Panc1 (cell line): ENCODE measurements at regions not wholly inside any gene's neighbourhood (a gene's known extent, or its start where the extent isn't known, plus 50 kb on each side); places are given as distances from the start of the nearest gene placed in this dataset.

Experiments
- ATAC-seq: fragments of 200-7000 bp; cut with Tn5 transposase; 2 replicates; pipeline ENCODE4 v1.9.1; 2020; ENCODE audit warnings: mild to moderate bottlenecking, moderate library complexity
- BruUV-seq: library from RNA; stranded (reverse); fragments of 400-500 nt; replicated peaks from 2 replicates; lab custom pipeline; 2021; lab: Mats Ljungman, UMichigan
- CTCF ChIA-PET: fragments of 300-600 bp; sonication (Branson Sonifier 250); formaldehyde crosslinking; loops from one replicate; lab custom pipeline; 2022; ENCODE audit warnings: antibody characterized with exemption; lab: Charles Lee
- POLR2A ChIA-PET: fragments of 300-600 bp; sonication (Branson Sonifier 250); formaldehyde crosslinking; loops from one replicate; lab custom pipeline; 2022; ENCODE audit warnings: antibody characterized with exemption; lab: Charles Lee
- DNase-seq: peaks from one replicate; pipeline ENCODE4 v3.0.0-alpha.2; 2010; ENCODE audit warnings: low read depth, low spot score
- H3K27ac ChIP-seq: 2 replicates; pipeline ENCODE4 v1.5.1; 2011; ENCODE audit warnings: mild to moderate bottlenecking, low read length, inconsistent platforms
- H3K27me3 ChIP-seq: fragments of 200-500 bp; sonication (Bioruptor generic); 2 replicates; pipeline ENCODE4 v1.6.0; 2014; ENCODE audit warnings: low read length, inconsistent platforms; ENCODE audit not compliant: control insufficient read depth, insufficient read depth
- H3K36me3 ChIP-seq: fragments of 200-500 bp; sonication (Bioruptor generic); 2 replicates; pipeline ENCODE4 v1.5.1; 2014; ENCODE audit warnings: inconsistent platforms, mild to moderate bottlenecking, low read length, moderate library complexity; ENCODE audit not compliant: control insufficient read depth, insufficient read depth
- H3K4me1 ChIP-seq: 2 replicates; pipeline ENCODE4 v1.5.1; 2011; ENCODE audit warnings: inconsistent platforms, mild to moderate bottlenecking, low read length, moderate library complexity; ENCODE audit not compliant: control insufficient read depth, insufficient read depth
- H3K4me3 ChIP-seq, 2 experiments: 2 replicates each; pipeline ENCODE4 v1.5.1; 2011 to 2012; ENCODE audit warnings: low read depth in 2 of 2, low read length in 2 of 2, mild to moderate bottlenecking in 2 of 2, inconsistent platforms in 1 of 2, moderate library complexity in 1 of 2
- H3K9me3 ChIP-seq: fragments of 200-500 bp; sonication (Bioruptor generic); 2 replicates; pipeline ENCODE4 v1.5.1; 2014; ENCODE audit warnings: low read depth, mild to moderate bottlenecking, inconsistent platforms, low read length, moderate library complexity; ENCODE audit not compliant: control insufficient read depth, insufficient read depth
- CTCF ChIP-seq: fragments of 450-650 bp; IDR thresholded peaks from 2 replicates; pipeline ENCODE4 v1.5.1; 2017; ENCODE audit warnings: mild to moderate bottlenecking
- POLR2AphosphoS5 ChIP-seq: IDR thresholded peaks from 2 replicates; pipeline ENCODE4 v1.6.1; 2012; ENCODE audit warnings: mild to moderate bottlenecking, low read depth, low read length, moderate library complexity
- REST ChIP-seq, 2 experiments: IDR thresholded peaks; 2 replicates each; pipeline ENCODE4 v1.6.1; 2011 to 2012; ENCODE audit warnings: low read depth in 2 of 2, control low read depth in 1 of 2, low read length in 1 of 2, mild to moderate bottlenecking in 1 of 2, moderate library complexity in 1 of 2; ENCODE audit not compliant: insufficient read depth in 1 of 2
- SIN3A ChIP-seq: IDR thresholded peaks from 2 replicates; pipeline ENCODE4 v1.6.1; 2012; ENCODE audit warnings: low read depth, mild to moderate bottlenecking, low read length, moderate library complexity, borderline replicate concordance; ENCODE audit not compliant: insufficient read depth
- TCF7L2 ChIP-seq: IDR thresholded peaks from 2 replicates; pipeline ENCODE4 v1.6.1; 2011; ENCODE audit warnings: mild to moderate bottlenecking, low read depth, low read length, inconsistent platforms
- in situ Hi-C: cut with HindIII; loops from 2 replicates; pipeline ENCODE4 v1.10.0; 2016; ENCODE audit warnings: low sequenced_read_pairs, low pct_unique_long_range_greater_than_20kb
- intact Hi-C: fragments of 100-400 bp; cut with micrococcal nuclease; formaldehyde crosslinking; loops from one replicate; pipeline ENCODE4 v1.10.0; 2022; ENCODE audit not compliant: unreplicated experiment

GRCh38 chr14:97976861-97977260 is 1179.7 kb downstream of the VRK1 start:
- intact Hi-C loops, result no loop called here
- no peak overlapping the region for H3K4me3 ChIP-seq
- H3K36me3 ChIP-seq, result no peaks in the 10 kb centered on the region
- H3K27ac ChIP-seq, result no peak overlapping the region
- no TSS peak for BruUV-seq
- ChIA-PET CTCF (no interaction called here), POLR2A (no interaction called here)
- H3K4me1 ChIP-seq, result no peaks in the 10 kb centered on the region
- DNase-seq (no peak), ATAC-seq (no peak)
- TF ChIP-seq REST (IDR thresholded peaks at IDR 0.05; ENCODE audit: insufficient read depth in 1 of 2, low read depth in 2 of 2, low read length in 1 of 2), result no peak
- TF ChIP-seq POLR2AphosphoS5, result no peak
- TF ChIP-seq TCF7L2, result no peak
- no peak for TF ChIP-seq CTCF
- no peak for TF ChIP-seq SIN3A
- in situ Hi-C loops, result no loop called here
- H3K9me3 ChIP-seq, result no peaks in the 10 kb centered on the region
- no peaks in the 10 kb centered on the region for H3K27me3 ChIP-seq

GRCh38 chr14:97977651-97978261 is 1180.6 kb downstream of the VRK1 start:
- Histone ChIP-seq H3K27ac (no peak overlapping the region), H3K27me3 (no peaks in the 10 kb centered on the region), H3K4me1 (no peaks in the 10 kb centered on the region), H3K4me3 (no peak overlapping the region), H3K9me3 (no peaks in the 10 kb centered on the region), H3K36me3 (no peaks in the 10 kb centered on the region)
- ATAC-seq, result no peak
- in situ Hi-C loops (no loop called here), intact Hi-C loops (no loop called here)
- ChIA-PET CTCF (no interaction called here), POLR2A (no interaction called here)
- no peak for DNase-seq
- BruUV-seq, result no TSS peak
- no peak for TF ChIP-seq TCF7L2
- no peak for TF ChIP-seq REST (IDR thresholded peaks at IDR 0.05; ENCODE audit: insufficient read depth in 1 of 2, low read depth in 2 of 2, low read length in 1 of 2)
- no peak for TF ChIP-seq CTCF
- no peak for TF ChIP-seq SIN3A
- no peak for TF ChIP-seq POLR2AphosphoS5
